ENCODE measurements at regions not wholly inside any gene's neighbourhood (a gene's known extent, or its start where the extent isn't known, plus 50 kb on each side); places are given as distances from the start of the nearest gene placed in this dataset.

- no peak for TF ChIP-seq CTCF (IDR thresholded peaks at IDR 0.05 in 2 of 3, conservative IDR thresholded peaks at IDR 0.05 in 1 of 3; ENCODE audit: insufficient read depth in 2 of 3, low read depth in 1 of 3, low read length in 3 of 3)
- no peak for TF ChIP-seq GABPB1 (CRISPR knock-in tag; IDR thresholded peaks at IDR 0.05)
- TF ChIP-seq MAFK (IDR thresholded peaks at IDR 0.05; ENCODE audit: low read length): no peak
- no peak for TF ChIP-seq POLR2A (conservative IDR thresholded peaks at IDR 0.05)
- TF ChIP-seq ZNF449 (CRISPR knock-in tag; IDR thresholded peaks at IDR 0.05): no peak
- TF ChIP-seq ZNF280A (IDR thresholded peaks at IDR 0.05; ENCODE audit: low read depth, partially characterized antibody): no peak
- TF ChIP-seq FOSL1 (tag; conservative IDR thresholded peaks at IDR 0.05): no peak
- TF ChIP-seq GABPA (tag; conservative IDR thresholded peaks at IDR 0.05; ENCODE audit: low read depth): no peak
- TF ChIP-seq RCOR1 (IDR thresholded peaks at IDR 0.05; ENCODE audit: borderline replicate concordance in 1 of 2, low read depth in 2 of 2, low read length in 2 of 2): no peak
- no peak for TF ChIP-seq RNF2 (IDR thresholded peaks at IDR 0.05)
- no peak for TF ChIP-seq NFRKB (IDR thresholded peaks at IDR 0.05; ENCODE audit: low read depth)
Measured at GRCh38 chr19:16012552-16012951, 63.7 kb upstream of the TPM4 start.
